Activated CD4-positive, alpha-beta T cell treated with anti-CD3 and anti-CD28 coated beads, Interleukin-2, amount 50 U/mL, for 48 hours (primary cell): ENCODE measurements at regions not wholly inside any gene's neighbourhood (a gene's known extent, or its start where the extent isn't known, plus 50 kb on each side); places are given as distances from the start of the nearest gene placed in this dataset.

Source experiments
- DNase-seq, 2 experiments: peaks; one replicate each; pipeline ENCODE4 v3.0.0-alpha.2; 2020

- no peak for DNase-seq
Measured at GRCh38 chr20:39954621-39955020, 734.4 kb downstream of the MAFB start.

DNA sequence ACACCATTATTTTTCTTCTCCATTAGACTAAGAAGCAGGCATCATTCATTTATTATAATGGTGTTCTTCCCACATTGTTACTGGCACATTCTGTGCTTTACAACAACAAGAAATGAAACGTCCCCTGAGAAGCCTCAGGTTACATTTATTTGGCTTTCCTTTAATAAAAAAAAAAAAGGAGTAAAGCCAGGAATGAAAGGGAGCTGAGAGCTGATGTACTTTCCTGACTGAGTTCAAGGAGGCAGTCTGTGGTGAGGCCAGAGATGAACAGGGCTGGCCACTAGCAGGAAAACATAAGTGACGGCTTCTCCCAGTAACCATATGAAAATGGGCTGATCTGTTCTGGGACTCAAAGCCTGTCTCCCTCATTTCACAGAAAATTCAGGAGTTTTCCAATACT is 742.1 kb downstream of the MAFB start:
- no peak for DNase-seq

DNA sequence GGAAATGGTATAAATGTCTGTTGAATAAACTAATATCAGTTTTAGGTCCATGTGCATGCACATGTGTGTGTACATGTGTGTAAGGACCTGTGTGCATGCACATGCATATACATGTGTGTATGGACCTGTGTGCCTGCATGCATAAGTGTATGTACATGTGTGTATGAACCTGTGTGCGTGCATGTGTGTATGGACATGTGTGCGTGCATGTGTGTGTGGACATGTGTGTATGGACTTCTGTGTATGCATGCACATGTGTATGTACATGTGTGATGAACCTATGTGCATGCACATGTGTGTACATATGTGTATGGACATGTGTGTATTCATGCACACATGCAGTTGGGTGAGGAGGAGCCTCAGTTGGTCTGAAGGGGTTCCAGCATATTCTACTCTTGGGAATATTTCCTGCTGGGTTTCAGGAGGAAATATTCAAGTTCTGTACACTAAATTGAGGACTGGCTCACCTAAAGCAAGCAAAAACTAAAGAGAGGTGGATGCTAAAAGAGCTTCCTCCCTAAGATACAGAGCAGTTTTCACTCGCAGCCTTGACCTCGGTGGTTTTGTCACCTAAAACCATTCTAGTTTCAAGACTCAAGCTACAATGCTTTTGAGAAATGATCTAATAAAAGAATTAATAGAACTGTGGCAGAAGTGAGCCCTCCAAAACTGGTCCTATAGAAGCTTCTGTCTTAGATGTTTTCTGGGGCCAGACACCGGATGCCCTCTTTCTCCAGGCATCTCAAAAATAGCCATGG is 742.8 kb downstream of the MAFB start:
- DNase-seq = no peak

- no peak for DNase-seq
Measured at GRCh38 chr20:39944861-39945260, 744.2 kb downstream of the MAFB start.

DNA sequence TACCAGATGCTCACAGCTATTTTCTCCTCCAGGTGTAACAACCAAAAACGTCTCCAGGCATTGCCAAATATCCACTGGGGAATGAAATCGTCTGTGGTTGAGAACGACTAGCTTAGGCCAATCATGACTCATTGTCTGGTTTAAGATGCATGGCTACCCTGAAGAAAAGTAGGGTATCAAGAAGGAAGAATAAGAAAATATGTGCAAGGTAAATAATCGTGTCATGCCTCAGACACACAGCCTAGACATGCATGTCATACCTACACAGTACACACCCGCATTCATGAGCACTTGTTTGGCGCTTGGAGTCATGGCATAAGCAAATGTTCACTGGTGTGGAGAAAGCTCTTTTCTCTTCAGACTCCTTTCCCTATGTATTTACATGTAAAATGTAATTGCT is 745.7 kb downstream of the MAFB start:
- DNase-seq = no peak

DNA sequence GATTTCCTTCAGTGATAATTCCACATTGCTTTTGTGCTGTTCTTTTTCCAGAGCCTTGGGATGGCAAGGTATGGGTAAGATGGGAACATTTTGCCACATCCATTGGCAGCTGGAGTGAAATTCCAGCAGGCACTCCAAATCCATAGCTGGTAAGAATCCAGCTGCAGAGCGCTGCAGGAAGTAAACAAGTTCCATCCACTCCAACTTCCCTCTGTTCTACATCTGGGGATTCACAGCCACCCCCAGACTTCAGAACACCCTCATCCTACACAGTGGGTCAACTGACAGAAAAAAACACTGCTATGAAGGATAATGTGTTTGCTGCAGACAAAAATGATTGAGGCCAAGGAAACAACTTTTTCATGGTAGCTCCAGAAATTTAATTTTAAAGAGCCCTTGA is 747.8 kb downstream of the MAFB start:
- no peak for DNase-seq

GRCh38 chr20:39939241-39939865 is 749.7 kb downstream of the MAFB start:
- no peak for DNase-seq

DNA sequence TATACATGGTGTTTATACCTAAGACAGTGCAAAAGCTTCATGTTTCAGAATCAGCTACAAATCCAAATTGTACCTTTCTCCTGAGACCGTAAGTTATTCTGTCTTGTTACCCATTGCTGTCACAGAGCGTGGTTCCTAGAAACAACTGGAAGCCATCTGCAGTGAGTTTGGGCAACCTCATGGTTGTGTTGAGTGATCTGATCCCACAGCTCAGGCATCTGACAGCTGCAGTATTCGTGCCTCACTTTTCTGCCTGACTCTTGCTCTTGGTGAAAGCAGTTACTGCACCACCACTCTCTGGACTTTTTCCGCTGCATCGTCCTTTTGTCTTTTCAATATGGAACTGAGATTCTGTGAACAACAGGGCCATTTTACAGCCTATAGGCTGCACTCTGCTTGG is 752.6 kb downstream of the MAFB start:
- no peak for DNase-seq

GRCh38 chr20:39935901-39936300 is 753.1 kb downstream of the MAFB start:
- DNase-seq = no peak

GRCh38 chr20:39916236-39916765 is 772.7 kb downstream of the MAFB start:
- DNase-seq = no peak

- no peak for DNase-seq
Measured at GRCh38 chr20:39913274-39913673, 775.8 kb downstream of the MAFB start.

GRCh38 chr20:39911497-39911896 is 777.5 kb downstream of the MAFB start:
- DNase-seq = no peak

DNA sequence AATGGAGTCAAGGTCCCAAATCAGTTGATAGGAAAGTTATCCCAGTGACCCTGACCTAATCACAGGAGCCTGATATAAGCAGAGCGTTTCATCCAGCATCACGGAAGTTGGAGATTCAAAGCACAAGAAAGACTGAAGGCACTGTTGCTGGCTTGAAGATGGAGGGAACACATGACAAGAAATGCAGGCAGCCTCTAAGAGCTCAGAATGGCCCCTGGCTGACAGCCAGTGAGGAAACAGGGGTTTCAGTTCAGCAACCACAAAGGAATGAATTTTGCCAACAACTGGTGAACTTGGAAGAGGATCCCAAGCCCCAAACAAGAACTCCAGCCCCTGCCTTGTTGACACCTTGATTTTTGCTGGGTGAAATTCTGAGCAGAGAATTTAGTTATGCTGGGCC is 778.5 kb downstream of the MAFB start:
- DNase-seq = no peak

DNA sequence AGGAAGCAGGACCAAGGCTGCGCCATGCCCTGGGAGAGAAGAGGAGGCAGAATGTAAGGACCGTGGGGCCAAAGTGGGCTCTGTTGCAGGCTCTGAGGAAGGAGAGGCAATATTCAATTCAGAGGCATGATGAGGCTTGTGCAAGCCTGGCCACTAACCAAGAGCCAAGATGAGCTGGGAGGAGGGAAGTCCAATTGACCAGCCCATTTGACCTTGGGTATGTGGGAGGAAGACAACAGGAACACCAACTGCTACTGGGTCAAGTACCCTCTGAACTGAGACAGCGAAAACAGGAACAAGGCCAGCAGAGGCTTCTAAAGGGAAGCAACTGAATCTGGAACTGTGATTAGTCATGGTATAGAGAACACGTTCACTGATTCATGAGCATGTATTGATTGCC is 779.6 kb downstream of the MAFB start:
- no peak for DNase-seq

DNA sequence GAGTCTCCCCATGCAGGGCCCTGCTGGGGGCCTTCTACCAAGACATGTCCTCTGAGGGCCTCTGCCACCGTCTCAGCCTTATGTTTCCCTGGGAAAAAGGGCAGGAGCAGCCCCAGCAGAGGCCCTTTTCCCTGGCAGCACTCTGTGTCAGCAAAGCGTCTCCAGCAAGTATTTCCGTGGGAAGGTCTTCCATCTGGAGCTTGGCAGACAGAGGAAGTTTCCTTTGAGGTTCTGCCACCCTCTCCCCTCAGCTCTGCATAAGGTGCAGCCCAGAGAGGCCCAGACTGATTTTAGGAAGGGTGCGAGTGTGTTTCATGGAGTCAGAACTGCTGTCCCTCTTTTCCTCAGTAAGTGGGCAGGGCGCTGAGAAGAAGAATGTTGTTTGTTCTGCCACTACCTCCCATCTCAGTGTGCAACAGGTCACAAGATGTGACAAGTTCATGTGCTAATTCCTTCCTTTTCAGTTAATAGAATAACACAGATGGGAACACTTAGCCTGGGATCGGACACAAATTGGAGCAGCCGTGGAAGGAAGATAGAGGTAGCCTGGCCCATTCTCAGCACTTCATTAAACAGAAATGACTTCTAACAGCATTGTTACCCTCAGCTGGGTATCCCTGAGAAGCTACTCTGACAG is 784.4 kb downstream of the MAFB start:
- no peak for DNase-seq

DNA sequence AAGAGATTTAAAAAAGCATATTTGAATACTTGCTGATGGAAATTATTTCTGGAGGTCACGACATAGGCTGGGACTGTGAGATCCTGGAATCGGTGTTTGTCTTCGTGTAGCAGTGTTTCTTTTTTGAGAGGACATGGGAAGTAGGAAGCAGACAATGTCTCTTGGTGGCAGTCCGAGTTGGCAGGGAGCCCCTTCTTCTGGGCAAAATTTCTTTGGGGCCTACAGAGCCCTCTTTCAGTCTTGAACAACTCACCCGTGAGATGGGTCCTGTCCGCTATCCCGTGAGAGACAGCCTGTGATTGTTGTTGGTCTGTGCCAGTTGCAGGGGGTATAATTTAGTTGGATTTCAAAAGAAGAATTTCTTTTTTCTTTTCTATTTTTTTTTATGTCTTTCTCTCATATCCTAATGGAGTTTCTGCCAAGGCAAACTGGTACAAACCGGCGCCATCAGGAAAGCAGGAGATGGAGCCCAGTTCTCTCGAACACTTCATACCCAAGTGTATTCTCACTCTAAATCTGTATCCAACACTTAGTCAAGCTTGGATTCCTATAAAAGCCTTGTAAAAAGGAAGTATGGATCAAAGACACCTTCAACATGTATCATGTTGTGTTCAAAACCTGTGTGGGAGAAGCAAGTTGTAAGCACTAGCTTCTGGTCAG is 785.1 kb downstream of the MAFB start:
- DNase-seq = no peak

DNA sequence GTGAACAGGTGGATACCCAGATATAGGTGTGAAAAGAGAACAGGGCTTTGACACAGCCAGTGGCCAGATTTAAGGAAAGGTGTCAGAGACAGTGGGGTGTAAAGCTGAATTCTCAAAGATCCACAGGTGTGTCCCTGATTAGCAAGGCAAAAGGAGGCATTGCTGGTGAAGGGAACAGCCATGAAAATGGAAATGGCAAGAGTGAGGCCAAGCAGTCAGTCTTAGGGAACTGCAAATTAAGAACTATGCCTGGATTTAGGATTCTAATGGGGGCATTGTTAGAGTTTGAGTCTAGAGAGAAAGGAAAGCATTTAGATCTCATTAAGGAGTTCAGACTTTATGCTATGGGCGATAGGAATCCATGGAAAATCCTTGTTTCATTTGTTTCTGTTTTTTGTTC is 789.2 kb downstream of the MAFB start:
- no peak for DNase-seq

DNA sequence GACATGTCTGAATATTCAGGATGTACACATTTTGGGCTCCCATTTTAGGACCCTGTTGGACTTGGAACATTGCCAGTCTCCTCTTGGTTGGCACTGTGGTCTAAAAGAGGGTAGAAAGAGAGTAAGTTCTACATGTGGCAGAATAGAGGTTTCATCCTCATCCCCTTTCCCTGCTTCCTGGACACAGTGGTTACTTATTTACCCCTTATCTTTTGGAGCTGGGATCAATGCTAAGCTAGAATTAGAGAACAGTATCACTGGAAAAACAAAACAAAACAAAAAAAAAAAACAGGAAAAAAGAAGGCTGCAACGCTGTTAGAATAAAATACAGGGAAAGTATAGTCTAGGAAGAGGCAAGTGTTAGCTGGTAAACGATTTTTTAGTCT is 790.6 kb downstream of the MAFB start:
- DNase-seq = no peak

- DNase-seq = no peak
Measured at GRCh38 chr20:39897781-39898466, 791.1 kb downstream of the MAFB start.

- DNase-seq = no peak
Measured at GRCh38 chr20:39897058-39897457, 792.0 kb downstream of the MAFB start.

GRCh38 chr20:39894067-39894466 is 795.0 kb downstream of the MAFB start:
- DNase-seq = no peak

GRCh38 chr20:39893003-39893685 is 795.9 kb downstream of the MAFB start:
- DNase-seq = no peak
